Liver (tissue), 3 donors: ENCODE measurements at regions not wholly inside any gene's neighbourhood (a gene's known extent, or its start where the extent isn't known, plus 50 kb on each side); places are given as distances from the start of the nearest gene placed in this dataset.
"Not testable (repeated sequence)": the region's sequence is repeated elsewhere in the genome, so short reads cannot be mapped to it uniquely, and the experiment has no call there.

ENCODE experiments used
- CTCF ChIP-seq: fragments of 150-350 bp; IDR thresholded peaks from 2 replicates; pipeline ENCODE4 v1.5.1; 2017; ENCODE audit warnings: improper control_type of control experiment, low read depth, low read length; ENCODE audit not compliant: missing input control
- EGR1 ChIP-seq, 2 donors: IDR thresholded peaks; 2 replicates each; pipeline ENCODE4 v1.6.1; 2016 to 2018; ENCODE audit warnings: antibody characterized with exemption in 2 of 2, low read depth in 2 of 2
- HNF4G ChIP-seq: IDR thresholded peaks from 2 replicates; pipeline ENCODE4 v1.6.1; 2016; ENCODE audit warnings: antibody characterized with exemption
- JUND ChIP-seq, 2 donors: IDR thresholded peaks; 2 replicates each; pipeline ENCODE4 v1.6.1; 2016; ENCODE audit warnings: antibody characterized with exemption in 2 of 2
- NR2F2 ChIP-seq: IDR thresholded peaks from 2 replicates; pipeline ENCODE4 v1.6.1; 2016; ENCODE audit warnings: antibody characterized with exemption
- RAD21 ChIP-seq, 2 donors: IDR thresholded peaks; 2 replicates each; pipeline ENCODE4 v1.6.1; 2016; ENCODE audit warnings: antibody characterized with exemption in 2 of 2, mild to moderate bottlenecking in 2 of 2
- RXRA ChIP-seq, 2 donors: IDR thresholded peaks; 2 replicates each; pipeline ENCODE4 v1.6.1; 2017 to 2018; ENCODE audit warnings: antibody characterized with exemption in 2 of 2, mild to moderate bottlenecking in 1 of 2
- TF ChIP-seq, protein P1 (sequence below): IDR thresholded peaks from 2 replicates; pipeline ENCODE4 v1.6.1; 2016; ENCODE audit warnings: antibody characterized with exemption
- TF ChIP-seq, protein P2 (sequence below): IDR thresholded peaks from 2 replicates; pipeline ENCODE4 v1.6.1; 2016; ENCODE audit warnings: antibody characterized with exemption
- TF ChIP-seq, protein P3 (sequence below): IDR thresholded peaks from 2 replicates; pipeline ENCODE4 v1.6.1; 2016; ENCODE audit warnings: antibody characterized with exemption
- TF ChIP-seq, protein P4 (sequence below): IDR thresholded peaks from 2 replicates; pipeline ENCODE4 v1.6.1; 2016; ENCODE audit warnings: antibody characterized with exemption, mild to moderate bottlenecking
- donor health status: healthy.
- donor health status: healthy.

DNA sequence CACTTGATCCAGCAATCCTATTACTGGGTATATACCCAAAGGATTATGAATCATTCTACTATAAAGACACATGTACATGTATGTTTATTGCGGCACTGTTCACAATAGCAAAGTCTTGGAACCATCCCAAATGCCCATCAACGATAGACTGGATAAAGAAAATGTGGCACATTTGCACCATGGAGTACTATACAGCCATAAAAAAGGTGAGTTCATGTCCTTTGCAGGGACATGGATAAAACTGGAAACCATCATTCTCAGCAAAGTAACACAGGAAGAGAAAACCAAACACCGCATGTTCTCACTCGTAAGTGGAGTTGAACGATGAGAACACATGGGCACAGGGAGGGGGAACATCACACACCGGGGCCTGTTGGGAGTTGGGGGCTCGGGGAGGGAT is 104.9 kb upstream of the MDFIC start:
- not testable (repeated sequence) for TF ChIP-seq CTCF; NR2F2; EGR1 (IDR thresholded peaks at IDR 0.05; ENCODE audit: low read depth in 2 of 2); HNF4G; RAD21 (IDR thresholded peaks at IDR 0.05); JUND (IDR thresholded peaks at IDR 0.05); RXRA (IDR thresholded peaks at IDR 0.05)
- TF ChIP-seq, protein P1, sequence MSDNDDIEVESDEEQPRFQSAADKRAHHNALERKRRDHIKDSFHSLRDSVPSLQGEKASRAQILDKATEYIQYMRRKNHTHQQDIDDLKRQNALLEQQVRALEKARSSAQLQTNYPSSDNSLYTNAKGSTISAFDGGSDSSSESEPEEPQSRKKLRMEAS: not testable (repeated sequence)
- TF ChIP-seq, protein P2, sequence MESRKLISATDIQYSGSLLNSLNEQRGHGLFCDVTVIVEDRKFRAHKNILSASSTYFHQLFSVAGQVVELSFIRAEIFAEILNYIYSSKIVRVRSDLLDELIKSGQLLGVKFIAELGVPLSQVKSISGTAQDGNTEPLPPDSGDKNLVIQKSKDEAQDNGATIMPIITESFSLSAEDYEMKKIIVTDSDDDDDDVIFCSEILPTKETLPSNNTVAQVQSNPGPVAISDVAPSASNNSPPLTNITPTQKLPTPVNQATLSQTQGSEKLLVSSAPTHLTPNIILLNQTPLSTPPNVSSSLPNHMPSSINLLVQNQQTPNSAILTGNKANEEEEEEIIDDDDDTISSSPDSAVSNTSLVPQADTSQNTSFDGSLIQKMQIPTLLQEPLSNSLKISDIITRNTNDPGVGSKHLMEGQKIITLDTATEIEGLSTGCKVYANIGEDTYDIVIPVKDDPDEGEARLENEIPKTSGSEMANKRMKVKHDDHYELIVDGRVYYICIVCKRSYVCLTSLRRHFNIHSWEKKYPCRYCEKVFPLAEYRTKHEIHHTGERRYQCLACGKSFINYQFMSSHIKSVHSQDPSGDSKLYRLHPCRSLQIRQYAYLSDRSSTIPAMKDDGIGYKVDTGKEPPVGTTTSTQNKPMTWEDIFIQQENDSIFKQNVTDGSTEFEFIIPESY: not testable (repeated sequence)
- TF ChIP-seq, protein P3, sequence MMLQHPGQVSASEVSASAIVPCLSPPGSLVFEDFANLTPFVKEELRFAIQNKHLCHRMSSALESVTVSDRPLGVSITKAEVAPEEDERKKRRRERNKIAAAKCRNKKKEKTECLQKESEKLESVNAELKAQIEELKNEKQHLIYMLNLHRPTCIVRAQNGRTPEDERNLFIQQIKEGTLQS: not testable (repeated sequence)
- TF ChIP-seq, protein P4, sequence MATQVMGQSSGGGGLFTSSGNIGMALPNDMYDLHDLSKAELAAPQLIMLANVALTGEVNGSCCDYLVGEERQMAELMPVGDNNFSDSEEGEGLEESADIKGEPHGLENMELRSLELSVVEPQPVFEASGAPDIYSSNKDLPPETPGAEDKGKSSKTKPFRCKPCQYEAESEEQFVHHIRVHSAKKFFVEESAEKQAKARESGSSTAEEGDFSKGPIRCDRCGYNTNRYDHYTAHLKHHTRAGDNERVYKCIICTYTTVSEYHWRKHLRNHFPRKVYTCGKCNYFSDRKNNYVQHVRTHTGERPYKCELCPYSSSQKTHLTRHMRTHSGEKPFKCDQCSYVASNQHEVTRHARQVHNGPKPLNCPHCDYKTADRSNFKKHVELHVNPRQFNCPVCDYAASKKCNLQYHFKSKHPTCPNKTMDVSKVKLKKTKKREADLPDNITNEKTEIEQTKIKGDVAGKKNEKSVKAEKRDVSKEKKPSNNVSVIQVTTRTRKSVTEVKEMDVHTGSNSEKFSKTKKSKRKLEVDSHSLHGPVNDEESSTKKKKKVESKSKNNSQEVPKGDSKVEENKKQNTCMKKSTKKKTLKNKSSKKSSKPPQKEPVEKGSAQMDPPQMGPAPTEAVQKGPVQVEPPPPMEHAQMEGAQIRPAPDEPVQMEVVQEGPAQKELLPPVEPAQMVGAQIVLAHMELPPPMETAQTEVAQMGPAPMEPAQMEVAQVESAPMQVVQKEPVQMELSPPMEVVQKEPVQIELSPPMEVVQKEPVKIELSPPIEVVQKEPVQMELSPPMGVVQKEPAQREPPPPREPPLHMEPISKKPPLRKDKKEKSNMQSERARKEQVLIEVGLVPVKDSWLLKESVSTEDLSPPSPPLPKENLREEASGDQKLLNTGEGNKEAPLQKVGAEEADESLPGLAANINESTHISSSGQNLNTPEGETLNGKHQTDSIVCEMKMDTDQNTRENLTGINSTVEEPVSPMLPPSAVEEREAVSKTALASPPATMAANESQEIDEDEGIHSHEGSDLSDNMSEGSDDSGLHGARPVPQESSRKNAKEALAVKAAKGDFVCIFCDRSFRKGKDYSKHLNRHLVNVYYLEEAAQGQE: not testable (repeated sequence)
